Liver (tissue), 8 donors: ENCODE measurements at regions not wholly inside any gene's neighbourhood (a gene's known extent, or its start where the extent isn't known, plus 50 kb on each side); places are given as distances from the start of the nearest gene placed in this dataset.

Source experiments
- DNase-seq: peaks from one replicate; pipeline ENCODE4 v3.0.0-alpha.2; 2017; ENCODE audit warnings: low spot score
- H3K27ac ChIP-seq, 2 donors: one replicate each; pipeline ENCODE4 v1.7.0; 2013; ENCODE audit warnings: inconsistent platforms in 2 of 2, low read length in 2 of 2, control low read depth in 1 of 2, low read depth in 1 of 2, mild to moderate bottlenecking in 1 of 2
- H3K27me3 ChIP-seq, 4 donors: one replicate each; pipeline versions ENCODE4 v1.6.1 to v1.7.0; 2013; ENCODE audit warnings: low read length in 3 of 4, inconsistent platforms in 1 of 4, mild to moderate bottlenecking in 1 of 4, moderate library complexity in 1 of 4; ENCODE audit not compliant: control insufficient read depth in 4 of 4, insufficient read depth in 4 of 4
- H3K36me3 ChIP-seq, 4 donors: one replicate each; pipeline versions ENCODE4 v1.6.1 to v1.7.0; 2013; ENCODE audit warnings: low read length in 3 of 4, mild to moderate bottlenecking in 3 of 4, low read depth in 1 of 4, moderate library complexity in 1 of 4; ENCODE audit not compliant: control insufficient read depth in 4 of 4, insufficient read depth in 3 of 4
- H3K4me1 ChIP-seq, 4 donors: one replicate each; pipeline versions ENCODE4 v1.6.1 to v1.7.0; 2013; ENCODE audit warnings: low read length in 3 of 4, mild to moderate bottlenecking in 3 of 4, moderate library complexity in 1 of 4; ENCODE audit not compliant: control insufficient read depth in 4 of 4, insufficient read depth in 4 of 4
- H3K4me3 ChIP-seq, 3 donors: one replicate each; pipeline versions ENCODE4 v1.6.1 to v1.7.0; 2013; ENCODE audit warnings: low read length in 3 of 3, control low read depth in 1 of 3, low read depth in 1 of 3, mild to moderate bottlenecking in 1 of 3
- H3K9ac ChIP-seq, 2 donors: one replicate each; pipeline ENCODE4 v1.7.0; 2013; ENCODE audit warnings: low read length in 2 of 2, mild to moderate bottlenecking in 2 of 2, moderate library complexity in 2 of 2, control low read depth in 1 of 2, low read depth in 1 of 2
- H3K9me3 ChIP-seq, 4 donors: one replicate each; pipeline versions ENCODE4 v1.6.1 to v1.7.0; 2013; ENCODE audit warnings: low read length in 3 of 4; ENCODE audit not compliant: control insufficient read depth in 4 of 4
- ATF3 ChIP-seq: IDR thresholded peaks from 2 replicates; pipeline ENCODE4 v1.6.1; 2016; ENCODE audit warnings: antibody characterized with exemption
- CTCF ChIP-seq: fragments of 150-350 bp; IDR thresholded peaks from 2 replicates; pipeline ENCODE4 v1.5.1; 2017; ENCODE audit warnings: improper control_type of control experiment, low read depth, low read length; ENCODE audit not compliant: missing input control
- EGR1 ChIP-seq, 2 donors: IDR thresholded peaks; 2 replicates each; pipeline ENCODE4 v1.6.1; 2016 to 2018; ENCODE audit warnings: antibody characterized with exemption in 2 of 2, low read depth in 2 of 2
- FOXA1 ChIP-seq: IDR thresholded peaks from 2 replicates; pipeline ENCODE4 v1.6.1; 2016; ENCODE audit warnings: antibody characterized with exemption
- FOXA2 ChIP-seq: IDR thresholded peaks from 2 replicates; pipeline ENCODE4 v1.6.1; 2016; ENCODE audit warnings: antibody characterized with exemption
- GABPA ChIP-seq, 2 donors: IDR thresholded peaks in 1 of 2; conservative IDR thresholded peaks in 1 of 2; 2 replicates each; pipeline ENCODE4 v1.6.1; 2016; ENCODE audit warnings: antibody characterized with exemption in 2 of 2, mild to moderate bottlenecking in 1 of 2, moderate library complexity in 1 of 2
- HNF4A ChIP-seq, 2 donors: conservative IDR thresholded peaks; 2 replicates each; pipeline ENCODE4 v1.6.1; 2016; ENCODE audit warnings: antibody characterized with exemption in 2 of 2, mild to moderate bottlenecking in 2 of 2
- HNF4G ChIP-seq: IDR thresholded peaks from 2 replicates; pipeline ENCODE4 v1.6.1; 2016; ENCODE audit warnings: antibody characterized with exemption
- MAX ChIP-seq: IDR thresholded peaks from 2 replicates; pipeline ENCODE4 v1.6.1; 2016; ENCODE audit warnings: antibody characterized with exemption
- NR2F2 ChIP-seq: IDR thresholded peaks from 2 replicates; pipeline ENCODE4 v1.6.1; 2016; ENCODE audit warnings: antibody characterized with exemption
- REST ChIP-seq: IDR thresholded peaks from 2 replicates; pipeline ENCODE4 v1.6.1; 2016; ENCODE audit warnings: antibody characterized with exemption, mild to moderate bottlenecking
- RXRA ChIP-seq, 2 donors: IDR thresholded peaks; 2 replicates each; pipeline ENCODE4 v1.6.1; 2017 to 2018; ENCODE audit warnings: antibody characterized with exemption in 2 of 2, mild to moderate bottlenecking in 1 of 2
- SP1 ChIP-seq: IDR thresholded peaks from 2 replicates; pipeline ENCODE4 v1.6.1; 2018; ENCODE audit warnings: antibody characterized with exemption, mild to moderate bottlenecking
- TAF1 ChIP-seq: conservative IDR thresholded peaks from 2 replicates; pipeline ENCODE4 v1.6.1; 2016; ENCODE audit warnings: antibody characterized with exemption, mild to moderate bottlenecking
- ZBTB33 ChIP-seq: IDR thresholded peaks from 2 replicates; pipeline ENCODE4 v1.6.1; 2016; ENCODE audit warnings: antibody characterized with exemption
- WGBS: extraction: QIAGEN DNeasy Blood & Tissue Kit; methylation state at CpG from one replicate; pipeline ENCODE4 v1.1.7; 2013; 5-methylcytosine and 5-hydroxymethylcytosine counted together
- donor health status: healthy.
- donor health status: healthy.
- donor health status: healthy.
- donor health status: healthy.
- donor health status: healthy.

GRCh38 chr4:171599628-171600027 is 213.6 kb upstream of the GALNTL6 start:
- Histone ChIP-seq H3K4me1 (no peaks in the 10 kb centered on the region), H3K27ac (no peak overlapping the region), H3K9ac (no peak overlapping the region), H3K36me3 (no peaks in the 10 kb centered on the region), H3K27me3 (peaks cover 0 to 3% (median 0%) of the 10 kb centered on the region in 4 donors), H3K4me3 (no peak overlapping the region), H3K9me3 (no peaks in the 10 kb centered on the region)
- WGBS = 76% methylated on average over 3 of the region's 3 CpGs
- no peak for DNase-seq
- no peak for TF ChIP-seq EGR1 (IDR thresholded peaks at IDR 0.05; ENCODE audit: low read depth in 2 of 2)

GRCh38 chr4:171594293-171594692 is 218.9 kb upstream of the GALNTL6 start:
- 65% methylated on average over 4 of the region's 4 CpGs for WGBS
- Histone ChIP-seq H3K4me1 (no peaks in the 10 kb centered on the region), H3K27me3 (peaks cover 0 to 3% (median 0%) of the 10 kb centered on the region in 4 donors), H3K9me3 (no peaks in the 10 kb centered on the region), H3K27ac (no peak overlapping the region), H3K36me3 (no peaks in the 10 kb centered on the region), H3K4me3 (no peak overlapping the region), H3K9ac (no peak overlapping the region)
- DNase-seq = no peak
- TF ChIP-seq SP1 (no peak), CTCF (no peak), MAX (no peak), GABPA (IDR thresholded peaks at IDR 0.05 in 1 of 2, conservative IDR thresholded peaks at IDR 0.05 in 1 of 2) (no peak), HNF4A (conservative IDR thresholded peaks at IDR 0.05) (no peak), HNF4G (no peak), ATF3 (no peak), EGR1 (IDR thresholded peaks at IDR 0.05; ENCODE audit: low read depth in 2 of 2) (no peak), NR2F2 (no peak), TAF1 (no peak), RXRA (IDR thresholded peaks at IDR 0.05) (no peak), FOXA1 (no peak), ZBTB33 (no peak), FOXA2 (no peak)

GRCh38 chr4:171590716-171591115 is 222.5 kb upstream of the GALNTL6 start:
- Histone ChIP-seq H3K9me3 (no peaks in the 10 kb centered on the region), H3K36me3 (no peaks in the 10 kb centered on the region), H3K27ac (no peak overlapping the region), H3K27me3 (no peaks in the 10 kb centered on the region), H3K4me1 (no peaks in the 10 kb centered on the region), H3K4me3 (no peak overlapping the region), H3K9ac (no peak overlapping the region)
- no peak for DNase-seq
- WGBS = 40% methylated on average over 2 of the region's 2 CpGs
- TF ChIP-seq CTCF = no peak
- TF ChIP-seq REST = no peak
